HK-2 (cell line): ENCODE measurements at regions not wholly inside any gene's neighbourhood (a gene's known extent, or its start where the extent isn't known, plus 50 kb on each side); places are given as distances from the start of the nearest gene placed in this dataset.

Experiments used
- DNase-seq: peaks from one replicate; pipeline ENCODE4 v3.0.0-alpha.2; 2018; ENCODE audit not compliant: unreplicated experiment

GRCh38 chr2:8043295-8043694 is 638.6 kb upstream of the ID2 start:
- DNase-seq: no peak

- DNase-seq: no peak
Observed at GRCh38 chr2:8044046-8044594, 637.7 kb upstream of the ID2 start.

- no peak for DNase-seq
Observed at GRCh38 chr2:8045081-8045614, 636.7 kb upstream of the ID2 start.

GRCh38 chr2:8046849-8047248 is 635.0 kb upstream of the ID2 start:
- no peak for DNase-seq

GRCh38 chr2:8049176-8049575 is 632.7 kb upstream of the ID2 start:
- no peak for DNase-seq

GRCh38 chr2:8049851-8050571 is 631.8 kb upstream of the ID2 start:
- no peak for DNase-seq

- no peak for DNase-seq
Observed at GRCh38 chr2:8053216-8053615, 628.6 kb upstream of the ID2 start.

GRCh38 chr2:8054070-8054469 is 627.8 kb upstream of the ID2 start:
- no peak for DNase-seq

- no peak for DNase-seq
Observed at GRCh38 chr2:8058652-8059051, 623.2 kb upstream of the ID2 start.

- DNase-seq: no peak
Observed at GRCh38 chr2:8059255-8059654, 622.6 kb upstream of the ID2 start.

GRCh38 chr2:8059794-8060193 is 622.1 kb upstream of the ID2 start:
- DNase-seq: no peak

GRCh38 chr2:8061219-8061618 is 620.6 kb upstream of the ID2 start:
- no peak for DNase-seq

- DNase-seq: no peak
Observed at GRCh38 chr2:8064603-8065002, 617.3 kb upstream of the ID2 start.

GRCh38 chr2:8065191-8065590 is 616.7 kb upstream of the ID2 start:
- no peak for DNase-seq

GRCh38 chr2:8067784-8068336 is 614.0 kb upstream of the ID2 start:
- DNase-seq: no peak

- no peak for DNase-seq
Observed at GRCh38 chr2:8072907-8073306, 608.9 kb upstream of the ID2 start.

GRCh38 chr2:8073916-8074315 is 607.9 kb upstream of the ID2 start:
- DNase-seq: no peak

GRCh38 chr2:8076448-8077342 is 605.2 kb upstream of the ID2 start:
- no peak for DNase-seq

GRCh38 chr2:8078705-8079104 is 603.2 kb upstream of the ID2 start:
- no peak for DNase-seq

GRCh38 chr2:8080063-8080462 is 601.8 kb upstream of the ID2 start:
- no peak for DNase-seq

GRCh38 chr2:8081130-8081529 is 600.7 kb upstream of the ID2 start:
- DNase-seq: no peak

GRCh38 chr2:8082840-8083239 is 599.0 kb upstream of the ID2 start:
- no peak for DNase-seq
